Stimulated activated CD8-positive, alpha-beta memory T cell treated with anti-CD3 and anti-CD28 coated beads, Interleukin-15, amount 100 ng/mL, for 48 hours (primary cell): ENCODE measurements at regions not wholly inside any gene's neighbourhood (a gene's known extent, or its start where the extent isn't known, plus 50 kb on each side); places are given as distances from the start of the nearest gene placed in this dataset.
"Not testable (repeated sequence)": the region's sequence is repeated elsewhere in the genome, so short reads cannot be mapped to it uniquely, and the experiment has no call there.

ENCODE experiments used
- DNase-seq, 2 donors: peaks; one replicate each; pipeline ENCODE4 v3.0.0-alpha.2; 2020; ENCODE audit warnings: low read depth in 2 of 2

GRCh38 chr11:129699711-129700304 is 115.8 kb upstream of the TMEM45B start:
- DNase-seq, result no peak

GRCh38 chr11:129700701-129701100 is 114.9 kb upstream of the TMEM45B start:
- DNase-seq, result no peak

GRCh38 chr11:129701706-129702105 is 113.9 kb upstream of the TMEM45B start:
- DNase-seq, result no peak

GRCh38 chr11:129702410-129703398 is 112.9 kb upstream of the TMEM45B start:
- DNase-seq, result no peak

GRCh38 chr11:129703846-129704245 is 111.8 kb upstream of the TMEM45B start:
- DNase-seq, result no peak

GRCh38 chr11:129704831-129705230 is 110.8 kb upstream of the TMEM45B start:
- no peak for DNase-seq

GRCh38 chr11:129705341-129705740 is 110.3 kb upstream of the TMEM45B start:
- DNase-seq, result no peak

GRCh38 chr11:129705933-129706332 is 109.7 kb upstream of the TMEM45B start:
- no peak for DNase-seq

GRCh38 chr11:129709801-129710398 is 105.7 kb upstream of the TMEM45B start:
- DNase-seq, result no peak

- DNase-seq, result no peak
Observed at GRCh38 chr11:129710423-129710822, 105.2 kb upstream of the TMEM45B start.

GRCh38 chr11:129711760-129712159 is 103.9 kb upstream of the TMEM45B start:
- DNase-seq, result no peak

GRCh38 chr11:129712486-129713240 is 103.0 kb upstream of the TMEM45B start:
- not testable (repeated sequence) for DNase-seq

- DNase-seq, result no peak
Observed at GRCh38 chr11:129719037-129719436, 96.6 kb upstream of the TMEM45B start.

GRCh38 chr11:129720156-129720555 is 95.5 kb upstream of the TMEM45B start:
- no peak for DNase-seq

- DNase-seq, result no peak
Observed at GRCh38 chr11:129720994-129721393, 94.7 kb upstream of the TMEM45B start.

- DNase-seq, result no peak
Observed at GRCh38 chr11:129721685-129722084, 94.0 kb upstream of the TMEM45B start.

- no peak for DNase-seq
Observed at GRCh38 chr11:129722529-129722928, 93.1 kb upstream of the TMEM45B start.

GRCh38 chr11:129723146-129723760 is 92.4 kb upstream of the TMEM45B start:
- no peak for DNase-seq

GRCh38 chr11:129723761-129724162 is 91.9 kb upstream of the TMEM45B start:
- no peak for DNase-seq

GRCh38 chr11:129724866-129725265 is 90.8 kb upstream of the TMEM45B start:
- DNase-seq, result no peak

- DNase-seq, result no peak
Observed at GRCh38 chr11:129726179-129726578, 89.5 kb upstream of the TMEM45B start.
